Epithelial cell of proximal tubule (primary cell): ENCODE measurements at regions not wholly inside any gene's neighbourhood (a gene's known extent, or its start where the extent isn't known, plus 50 kb on each side); places are given as distances from the start of the nearest gene placed in this dataset.
"Not testable (repeated sequence)": the region's sequence is repeated elsewhere in the genome, so short reads cannot be mapped to it uniquely, and the experiment has no call there.

ENCODE experiments used
- DNase-seq: peaks from one replicate; pipeline ENCODE4 v3.0.0-alpha.2; 2011; ENCODE audit warnings: low read depth
- H3K4me3 ChIP-seq: 2 replicates; pipeline ENCODE4 v1.5.1; 2011; ENCODE audit warnings: low read depth, mild to moderate bottlenecking, low read length
- TF ChIP-seq, protein P1 (sequence below): conservative IDR thresholded peaks from 2 replicates; pipeline ENCODE4 v1.5.1; 2012; ENCODE audit warnings: low read depth, mild to moderate bottlenecking, low read length

GRCh38 chr1:220453371-220453770 lies 74.6 kb upstream of the MARK1 start:
- TF ChIP-seq, protein P1, sequence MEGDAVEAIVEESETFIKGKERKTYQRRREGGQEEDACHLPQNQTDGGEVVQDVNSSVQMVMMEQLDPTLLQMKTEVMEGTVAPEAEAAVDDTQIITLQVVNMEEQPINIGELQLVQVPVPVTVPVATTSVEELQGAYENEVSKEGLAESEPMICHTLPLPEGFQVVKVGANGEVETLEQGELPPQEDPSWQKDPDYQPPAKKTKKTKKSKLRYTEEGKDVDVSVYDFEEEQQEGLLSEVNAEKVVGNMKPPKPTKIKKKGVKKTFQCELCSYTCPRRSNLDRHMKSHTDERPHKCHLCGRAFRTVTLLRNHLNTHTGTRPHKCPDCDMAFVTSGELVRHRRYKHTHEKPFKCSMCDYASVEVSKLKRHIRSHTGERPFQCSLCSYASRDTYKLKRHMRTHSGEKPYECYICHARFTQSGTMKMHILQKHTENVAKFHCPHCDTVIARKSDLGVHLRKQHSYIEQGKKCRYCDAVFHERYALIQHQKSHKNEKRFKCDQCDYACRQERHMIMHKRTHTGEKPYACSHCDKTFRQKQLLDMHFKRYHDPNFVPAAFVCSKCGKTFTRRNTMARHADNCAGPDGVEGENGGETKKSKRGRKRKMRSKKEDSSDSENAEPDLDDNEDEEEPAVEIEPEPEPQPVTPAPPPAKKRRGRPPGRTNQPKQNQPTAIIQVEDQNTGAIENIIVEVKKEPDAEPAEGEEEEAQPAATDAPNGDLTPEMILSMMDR = no peak
- no peak overlapping the region for H3K4me3 ChIP-seq
- DNase-seq = no peak

GRCh38 chr1:220451532-220451931 lies 76.4 kb upstream of the MARK1 start:
- TF ChIP-seq, protein P1 = no peak
- no peak overlapping the region for H3K4me3 ChIP-seq
- DNase-seq = no peak

DNA sequence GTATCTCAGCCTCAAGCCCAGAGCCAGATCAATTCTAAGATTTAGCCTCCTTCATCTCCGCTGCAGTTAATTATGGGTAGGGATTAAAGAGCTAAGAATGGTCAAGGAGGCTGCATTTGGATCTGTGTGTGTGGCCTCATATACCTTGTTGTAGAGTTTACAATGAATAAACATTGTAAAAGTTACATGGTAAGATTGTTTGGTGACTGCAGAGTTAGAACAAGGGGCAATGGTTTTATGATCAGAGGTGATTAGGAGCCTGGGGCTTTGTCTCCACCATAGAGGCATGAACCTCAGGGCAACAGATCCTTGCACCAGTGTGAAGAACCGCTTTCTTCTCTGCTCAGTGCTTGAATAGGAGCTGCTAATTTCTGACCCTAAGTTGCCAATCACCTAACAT lies 77.0 kb upstream of the MARK1 start:
- TF ChIP-seq, protein P1 = no peak
- H3K4me3 ChIP-seq = no peak overlapping the region
- DNase-seq = no peak

GRCh38 chr1:220448217-220448616 lies 79.7 kb upstream of the MARK1 start:
- TF ChIP-seq, protein P1 = no peak
- no peak overlapping the region for H3K4me3 ChIP-seq
- DNase-seq = no peak

- not testable (repeated sequence) for DNase-seq, H3K4me3 ChIP-seq
Observed at GRCh38 chr1:220444586-220444985, 83.3 kb upstream of the MARK1 start.

GRCh38 chr1:220441211-220441610 lies 86.7 kb upstream of the MARK1 start:
- no peak for DNase-seq

DNA sequence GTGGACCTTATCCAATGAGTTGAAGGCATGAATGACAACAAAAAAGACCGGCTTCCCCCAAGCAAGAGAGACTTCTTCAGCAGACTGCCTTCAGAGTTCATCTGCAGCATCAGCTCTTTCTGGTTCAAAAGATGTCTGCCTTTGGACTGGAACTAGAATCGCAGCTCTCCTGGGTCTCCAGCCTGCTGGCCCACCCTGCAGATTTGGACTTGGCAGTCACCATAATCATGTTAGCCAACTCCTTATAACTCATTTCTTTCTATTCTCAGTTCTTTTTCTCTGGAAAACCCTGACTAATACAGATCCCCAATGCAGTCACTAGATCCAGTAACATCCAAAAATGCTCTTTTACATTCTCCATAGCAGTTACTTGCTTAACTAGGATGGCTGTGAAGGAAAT lies 89.2 kb upstream of the MARK1 start:
- no peak for DNase-seq
- H3K4me3 ChIP-seq = no peak overlapping the region
- TF ChIP-seq, protein P1 = no peak

More at GRCh38 chr1:220441211-220441610, 86.7 kb upstream of the MARK1 start:
- TF ChIP-seq, protein P1 = no peak
- no peak overlapping the region for H3K4me3 ChIP-seq

DNA sequence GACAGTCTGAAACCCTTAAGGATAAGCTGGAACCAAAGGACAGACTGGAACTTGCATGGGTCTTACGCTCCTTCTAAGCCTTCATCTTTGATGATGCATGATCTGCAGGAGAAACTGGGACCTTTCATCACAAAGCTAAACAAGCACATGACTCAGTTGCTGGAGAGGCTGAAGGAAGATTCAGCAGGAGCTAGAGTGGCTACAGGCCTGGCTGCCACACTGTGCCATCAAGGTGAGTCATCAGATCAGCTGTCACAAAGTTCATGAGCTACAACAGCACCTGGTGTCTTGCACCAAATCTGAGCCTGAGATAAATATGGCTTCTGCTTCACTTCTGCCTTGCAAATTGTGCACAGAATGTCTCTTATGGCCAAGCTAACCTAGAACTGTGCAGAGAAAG lies 95.5 kb upstream of the MARK1 start:
- no peak for DNase-seq
- no peak overlapping the region for H3K4me3 ChIP-seq
- TF ChIP-seq, protein P1 = no peak
